ENCODE measurements at regions not wholly inside any gene's neighbourhood (a gene's known extent, or its start where the extent isn't known, plus 50 kb on each side); places are given as distances from the start of the nearest gene placed in this dataset.
"Not testable (repeated sequence)": the region's sequence is repeated elsewhere in the genome, so short reads cannot be mapped to it uniquely, and the experiment has no call there.

DNA sequence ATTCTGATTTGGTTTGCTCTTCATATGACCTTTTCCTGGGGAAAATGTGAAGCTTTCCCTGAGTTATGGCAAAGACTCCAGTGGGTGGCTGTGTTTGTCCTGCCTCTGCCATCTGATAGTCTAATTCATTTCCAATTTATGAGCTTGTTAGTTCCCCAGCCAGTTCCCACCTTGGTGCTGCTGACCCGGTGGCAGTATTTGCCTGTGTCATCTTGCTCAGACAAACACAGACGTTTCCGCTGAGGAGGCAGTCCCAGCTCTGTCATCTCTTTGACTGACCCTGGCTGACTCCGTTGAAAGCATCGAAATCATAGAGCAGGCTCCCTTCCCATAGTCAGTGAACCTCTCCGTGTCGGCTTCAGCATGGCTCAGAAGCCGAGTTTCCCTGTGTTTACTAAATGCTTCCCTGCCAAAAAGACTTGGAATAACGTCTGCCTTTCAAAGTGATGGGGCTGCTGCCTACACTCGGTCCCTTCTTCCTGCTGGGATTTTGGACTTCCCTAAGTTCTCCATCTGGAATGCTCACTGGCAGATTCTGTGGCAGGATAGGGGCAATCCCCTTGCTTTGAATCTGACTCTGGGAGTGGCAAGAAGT is 538.3 kb downstream of the NPIPA7 start:
- H3K27ac ChIP-seq, result peak overlapping the region in 1 of 2 donors; percentile 28
- WGBS, 10 experiments, result 0 to 60% (median 31%) methylated on average over 1 to 8 of the region's 10 CpGs; no CpG with 5 or more reads in 1 of the 10 experiments
- ATAC-seq (replicated peaks in 6 of 8), result peak in 5 of 8 experiments; percentile 90 to 99 (median 96)
- H3K4me3 ChIP-seq, result no peak overlapping the region
- peaks cover 5 to 10% of the 10 kb centered on the region in 2 donors for H3K4me1 ChIP-seq (replicated peaks in 1 of 2)
- in situ Hi-C loops (cut with MboI; ENCODE audit: low pct_unique_long_range_greater_than_20kb in 2 of 9, low sequenced_read_pairs in 9 of 9, unreplicated experiment in 9 of 9), result no loop called here

DNA sequence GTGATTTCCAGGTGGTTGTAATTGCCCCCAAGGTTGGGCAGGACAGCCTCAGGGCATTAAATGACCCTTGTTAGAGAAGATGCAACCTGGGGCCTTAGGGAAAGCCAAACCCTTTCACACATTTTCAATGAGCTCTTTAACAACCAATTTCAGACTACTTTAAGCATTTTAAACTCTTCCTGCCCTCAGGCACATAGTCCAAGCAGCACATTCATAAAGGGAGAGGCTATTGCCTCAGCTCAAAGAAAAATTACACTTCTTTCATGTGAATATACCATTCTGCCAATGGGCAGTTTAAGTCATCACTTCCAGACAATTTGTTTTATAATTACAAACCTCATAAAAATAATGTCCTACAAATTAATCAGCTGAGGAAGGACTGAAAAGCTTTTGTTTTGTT is 544.5 kb downstream of the NPIPA7 start:
- H3K4me1 ChIP-seq (replicated peaks in 1 of 2), result peaks cover 6 to 11% of the 10 kb centered on the region in 2 donors
- in situ Hi-C loops (cut with MboI; ENCODE audit: low pct_unique_long_range_greater_than_20kb in 2 of 9, low sequenced_read_pairs in 9 of 9, unreplicated experiment in 9 of 9), result no loop called here
- H3K4me3 ChIP-seq, result no peak overlapping the region
- H3K27ac ChIP-seq, result no peak overlapping the region
- ATAC-seq (replicated peaks in 6 of 8), result peak in 2 of 8 experiments; percentile 66 to 94

- peak in 6 of 8 experiments; percentile 40 to 78 (median 74) for ATAC-seq (replicated peaks in 6 of 8)
- H3K4me3 ChIP-seq, result no peak overlapping the region
- in situ Hi-C loops (cut with MboI; ENCODE audit: low pct_unique_long_range_greater_than_20kb in 2 of 9, low sequenced_read_pairs in 9 of 9, unreplicated experiment in 9 of 9), result no loop called here
- peaks cover 6 to 11% of the 10 kb centered on the region in 2 donors for H3K4me1 ChIP-seq (replicated peaks in 1 of 2)
- 0 to 80% (median 30%) methylated on average over 2 to 4 of the region's 4 CpGs; no CpG with 5 or more reads in 2 of the 10 experiments for WGBS, 10 experiments
- H3K27ac ChIP-seq, result no peak overlapping the region
These were observed 545.7 kb downstream of the NPIPA7 start for GRCh38 chr16:16924613-16925012.

- ATAC-seq (replicated peaks in 6 of 8), result no peak
- in situ Hi-C loops (cut with MboI; ENCODE audit: low pct_unique_long_range_greater_than_20kb in 2 of 9, low sequenced_read_pairs in 9 of 9, unreplicated experiment in 9 of 9), result no loop called here
These were observed 545.3 kb downstream of the XYLT1 start for GRCh38 chr16:16925432-16925831.

GRCh38 chr16:16928532-16929109 is 542.1 kb downstream of the XYLT1 start:
- in situ Hi-C loops (cut with MboI; ENCODE audit: low pct_unique_long_range_greater_than_20kb in 2 of 9, low sequenced_read_pairs in 9 of 9, unreplicated experiment in 9 of 9), result no loop called here
- Histone ChIP-seq H3K4me1 (replicated peaks in 1 of 2) (peaks cover 6 to 8% of the 10 kb centered on the region in 2 donors), H3K27ac (no peak overlapping the region), H3K4me3 (no peak overlapping the region)
- ATAC-seq (replicated peaks in 6 of 8), result no peak
- WGBS, 10 experiments, result 5 to 90% (median 66%) methylated on average over 2 to 4 of the region's 4 CpGs; no CpG with 5 or more reads in 2 of the 10 experiments

More at GRCh38 chr16:16925432-16925831, 545.3 kb downstream of the XYLT1 start:
- H3K4me3 ChIP-seq, result no peak overlapping the region
- 100% methylated on average over 1 of the region's 2 CpGs; no CpG with 5 or more reads in 6 of the 10 experiments for WGBS, 10 experiments
- no peak overlapping the region for H3K27ac ChIP-seq
- H3K4me1 ChIP-seq (replicated peaks in 1 of 2), result peaks cover 6 to 11% of the 10 kb centered on the region in 2 donors

GRCh38 chr16:16930309-16931000 is 540.3 kb downstream of the XYLT1 start:
- H3K27ac ChIP-seq, result no peak overlapping the region
- H3K4me1 ChIP-seq (replicated peaks in 1 of 2), result no peaks in the 10 kb centered on the region
- WGBS, 10 experiments, result 27 to 100% (median 79%) methylated on average over 1 to 5 of the region's 7 CpGs; no CpG with 5 or more reads in 1 of the 10 experiments
- in situ Hi-C loops (cut with MboI; ENCODE audit: low pct_unique_long_range_greater_than_20kb in 2 of 9, low sequenced_read_pairs in 9 of 9, unreplicated experiment in 9 of 9), result no loop called here
- H3K4me3 ChIP-seq, result no peak overlapping the region
- ATAC-seq (replicated peaks in 6 of 8), result no peak

GRCh38 chr16:16933861-16934260 is 536.9 kb downstream of the XYLT1 start:
- Histone ChIP-seq H3K4me3 (no peak overlapping the region), H3K4me1 (replicated peaks in 1 of 2) (peaks cover 7 to 8% of the 10 kb centered on the region in 2 donors), H3K27ac (no peak overlapping the region)
- in situ Hi-C loops (cut with MboI; ENCODE audit: low pct_unique_long_range_greater_than_20kb in 2 of 9, low sequenced_read_pairs in 9 of 9, unreplicated experiment in 9 of 9), result no loop called here
- WGBS, 10 experiments, result 69 to 100% (median 90%) methylated on average over 2 of the region's 2 CpGs; no CpG with 5 or more reads in 7 of the 10 experiments
- no peak for ATAC-seq (replicated peaks in 6 of 8)

- WGBS, 10 experiments, result 0 to 100% (median 88%) methylated on average over 1 to 7 of the region's 7 CpGs
- in situ Hi-C loops (cut with MboI; ENCODE audit: low pct_unique_long_range_greater_than_20kb in 2 of 9, low sequenced_read_pairs in 9 of 9, unreplicated experiment in 9 of 9), result no loop called here
- Histone ChIP-seq H3K27ac (no peak overlapping the region), H3K4me1 (replicated peaks in 1 of 2) (peaks cover 7 to 9% of the 10 kb centered on the region in 2 donors), H3K4me3 (no peak overlapping the region)
- no peak for ATAC-seq (replicated peaks in 6 of 8)
These were observed 536.1 kb downstream of the XYLT1 start for GRCh38 chr16:16934660-16935059.

DNA sequence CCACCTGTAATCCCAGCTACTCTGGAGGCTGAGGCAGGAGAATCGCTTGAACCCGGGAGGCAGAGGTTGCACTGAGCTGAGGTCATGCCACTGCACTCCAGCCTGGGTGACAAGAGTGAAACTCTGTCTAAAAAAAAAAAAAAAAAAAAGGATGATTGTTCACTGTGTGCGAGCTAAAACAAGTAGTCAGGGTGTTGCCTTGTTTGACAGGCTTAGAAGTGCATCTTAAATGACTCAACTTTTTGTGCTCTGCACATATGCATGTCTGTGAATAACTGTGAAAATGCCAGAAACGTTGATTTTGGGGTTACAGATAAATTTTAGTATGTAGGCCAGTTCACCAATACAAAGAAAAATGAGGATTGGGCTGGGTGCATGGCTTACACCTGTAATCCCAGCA is 534.9 kb downstream of the XYLT1 start:
- in situ Hi-C loops (cut with MboI; ENCODE audit: low pct_unique_long_range_greater_than_20kb in 2 of 9, low sequenced_read_pairs in 9 of 9, unreplicated experiment in 9 of 9), result not testable (repeated sequence)
- peak in 2 of 8 experiments; percentile 26 to 28 for ATAC-seq (replicated peaks in 6 of 8)
- 43 to 100% (median 78%) methylated on average over 1 to 4 of the region's 4 CpGs; no CpG with 5 or more reads in 2 of the 10 experiments for WGBS, 10 experiments

DNA sequence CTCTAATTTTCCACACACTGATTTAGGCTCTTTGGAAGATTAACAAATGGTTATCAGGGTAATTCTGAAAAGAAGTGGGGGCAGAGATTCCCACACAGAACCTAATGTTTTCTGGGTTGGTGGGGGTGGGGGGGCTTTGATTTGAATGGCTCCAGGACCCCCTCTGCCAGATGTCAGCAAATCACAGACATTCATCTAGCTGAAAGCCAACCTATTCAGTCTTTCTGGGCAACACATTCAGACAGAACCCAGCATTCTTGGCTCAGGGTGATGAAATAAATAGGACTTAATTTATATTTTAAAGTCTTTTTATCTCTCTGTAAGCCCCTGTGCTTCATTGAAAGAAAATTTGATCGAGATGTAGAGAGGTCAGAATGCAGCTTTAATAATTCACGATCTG is 533.2 kb downstream of the XYLT1 start:
- no peak overlapping the region for H3K4me3 ChIP-seq
- H3K4me1 ChIP-seq (replicated peaks in 1 of 2), result peaks cover 7 to 17% of the 10 kb centered on the region in 2 donors
- WGBS, 10 experiments, result 0 to 80% (median 31%) methylated on average over 1 to 2 of the region's 2 CpGs; no CpG with 5 or more reads in 2 of the 10 experiments
- in situ Hi-C loops (cut with MboI; ENCODE audit: low pct_unique_long_range_greater_than_20kb in 2 of 9, low sequenced_read_pairs in 9 of 9, unreplicated experiment in 9 of 9), result no loop called here
- H3K27ac ChIP-seq, result no peak overlapping the region
- peak in 1 of 8 experiments; percentile 12 for ATAC-seq (replicated peaks in 6 of 8)

More for the DNA sequence above, 534.9 kb downstream of the XYLT1 start:
- H3K4me3 ChIP-seq, H3K27ac ChIP-seq: not testable (repeated sequence)
- peaks cover 7 to 17% of the 10 kb centered on the region in 2 donors for H3K4me1 ChIP-seq (replicated peaks in 1 of 2)

GRCh38 chr16:16938009-16938408 is 532.8 kb downstream of the XYLT1 start:
- Histone ChIP-seq H3K27ac (no peak overlapping the region), H3K4me1 (replicated peaks in 1 of 2) (peaks cover 7 to 17% of the 10 kb centered on the region in 2 donors), H3K4me3 (no peak overlapping the region)
- ATAC-seq (replicated peaks in 6 of 8), result no peak
- WGBS, 10 experiments, result 0 to 83% (median 58%) methylated on average over 1 to 4 of the region's 4 CpGs; no CpG with 5 or more reads in 2 of the 10 experiments
- in situ Hi-C loops (cut with MboI; ENCODE audit: low pct_unique_long_range_greater_than_20kb in 2 of 9, low sequenced_read_pairs in 9 of 9, unreplicated experiment in 9 of 9), result no loop called here

- H3K4me1 ChIP-seq (replicated peaks in 1 of 2), result peaks cover 7 to 17% of the 10 kb centered on the region in 2 donors
- H3K4me3 ChIP-seq, result no peak overlapping the region
- in situ Hi-C loops (cut with MboI; ENCODE audit: low pct_unique_long_range_greater_than_20kb in 2 of 9, low sequenced_read_pairs in 9 of 9, unreplicated experiment in 9 of 9), result no loop called here
- no peak for ATAC-seq (replicated peaks in 6 of 8)
- WGBS, 10 experiments, result 11 to 100% (median 92%) methylated on average over 1 to 3 of the region's 3 CpGs
- no peak overlapping the region for H3K27ac ChIP-seq
These were observed 531.8 kb downstream of the XYLT1 start for GRCh38 chr16:16938980-16939379.

GRCh38 chr16:16940351-16940750 is 530.4 kb downstream of the XYLT1 start:
- Histone ChIP-seq H3K4me3 (no peak overlapping the region), H3K27ac (no peak overlapping the region), H3K4me1 (replicated peaks in 1 of 2) (peaks cover 7 to 17% of the 10 kb centered on the region in 2 donors)
- 5 to 69% (median 41%) methylated on average over 1 to 7 of the region's 7 CpGs; no CpG with 5 or more reads in 1 of the 10 experiments for WGBS, 10 experiments
- ATAC-seq (replicated peaks in 6 of 8), result no peak
- in situ Hi-C loops (cut with MboI; ENCODE audit: low pct_unique_long_range_greater_than_20kb in 2 of 9, low sequenced_read_pairs in 9 of 9, unreplicated experiment in 9 of 9), result no loop called here

Measured in motor neuron (in vitro differentiated cells).